PC-3 (cell line): ENCODE measurements at regions not wholly inside any gene's neighbourhood (a gene's known extent, or its start where the extent isn't known, plus 50 kb on each side); places are given as distances from the start of the nearest gene placed in this dataset.

ENCODE experiments used
- ATAC-seq: fragments of 200-7000 bp; cut with Tn5 transposase; 2 replicates; pipeline ENCODE4 v1.9.1; 2020; ENCODE audit warnings: mild to moderate bottlenecking, moderate library complexity
- BruUV-seq: library from RNA; stranded (reverse); fragments of 400-500 nt; replicated peaks from 2 replicates; lab custom pipeline; 2021; lab: Mats Ljungman, UMichigan
- CTCF ChIA-PET: fragments of 300-600 bp; sonication (Branson Sonifier 250); formaldehyde crosslinking; loops from one replicate; lab custom pipeline; 2022; ENCODE audit warnings: antibody characterized with exemption; lab: Charles Lee
- POLR2A ChIA-PET: fragments of 300-600 bp; sonication (Branson Sonifier 250); formaldehyde crosslinking; loops from one replicate; lab custom pipeline; 2022; ENCODE audit warnings: antibody characterized with exemption; ENCODE audit not compliant: unreplicated experiment; lab: Charles Lee
- DNase-seq: peaks from one replicate; pipeline ENCODE4 v3.0.0-alpha.2; 2015
- H2AFZ ChIP-seq: fragments of 300-600 bp; sonication (generic); 2 replicates; pipeline ENCODE4 v1.6.0; 2016; ENCODE audit warnings: antibody characterized with exemption, low read length
- H3F3A ChIP-seq: fragments of 300-600 bp; sonication (generic); one replicate; pipeline ENCODE4 v1.6.0; 2017; ENCODE audit warnings: antibody characterized with exemption, low read length, control low read depth, mild to moderate bottlenecking; ENCODE audit not compliant: unreplicated experiment
- H3K27ac ChIP-seq: fragments of 300-600 bp; sonication (generic); 2 replicates; pipeline ENCODE4 v1.5.1; 2016; ENCODE audit warnings: mild to moderate bottlenecking, low read length
- H3K27me3 ChIP-seq: fragments of 300-600 bp; sonication (generic); 2 replicates; pipeline ENCODE4 v1.6.1; 2016; ENCODE audit warnings: low read length, mixed read lengths
- H3K36me3 ChIP-seq: fragments of 300-600 bp; sonication (generic); 2 replicates; pipeline ENCODE4 v1.6.1; 2016; ENCODE audit warnings: low read depth, mixed run types, low read length, mixed read lengths
- H3K4me1 ChIP-seq: fragments of 300-600 bp; sonication (generic); 2 replicates; pipeline ENCODE4 v1.5.1; 2016; ENCODE audit warnings: low read length; ENCODE audit not compliant: insufficient read depth
- H3K4me2 ChIP-seq: fragments of 300-600 bp; sonication (generic); 2 replicates; pipeline ENCODE4 v1.6.0; 2016; ENCODE audit warnings: low read length
- H3K4me3 ChIP-seq: fragments of 300-600 bp; sonication (generic); 2 replicates; pipeline ENCODE4 v1.5.1; 2016; ENCODE audit warnings: mild to moderate bottlenecking, low read length, mixed read lengths
- H3K79me2 ChIP-seq: fragments of 300-600 bp; sonication (generic); 2 replicates; pipeline ENCODE4 v1.6.1; 2017; ENCODE audit warnings: low read length, mixed read lengths
- H3K9ac ChIP-seq: fragments of 300-600 bp; sonication (generic); 2 replicates; pipeline ENCODE4 v1.6.0; 2016; ENCODE audit warnings: mild to moderate bottlenecking, low read length
- H3K9me2 ChIP-seq: fragments of 300-600 bp; sonication (generic); replicated peaks from 2 replicates; pipeline ENCODE4 v1.6.1; 2016; ENCODE audit warnings: mixed run types, low read length, mixed read lengths
- H3K9me3 ChIP-seq: fragments of 300-600 bp; sonication (generic); 2 replicates; pipeline ENCODE4 v1.6.1; 2016; ENCODE audit warnings: low read length, mixed read lengths
- H4K20me1 ChIP-seq: fragments of 300-600 bp; sonication (generic); 2 replicates; pipeline ENCODE4 v1.6.1; 2016; ENCODE audit warnings: low read length, mixed read lengths
- EZH2 ChIP-seq: fragments of 300-600 bp; sonication (generic); IDR thresholded peaks from one replicate; pipeline ENCODE4 v1.6.1; 2017; ENCODE audit warnings: antibody characterized with exemption, mild to moderate bottlenecking, low read length; ENCODE audit not compliant: unreplicated experiment
- EZH2phosphoT487 ChIP-seq: fragments of 300-600 bp; sonication (generic); IDR thresholded peaks from 2 replicates; pipeline ENCODE4 v1.6.1; 2018; ENCODE audit warnings: mild to moderate bottlenecking, antibody characterized with exemption, low read length, borderline replicate concordance
- intact Hi-C: fragments of 100-400 bp; cut with micrococcal nuclease; formaldehyde crosslinking; loops from 2 replicates; pipeline ENCODE4 v1.9.0; 2023
- TF ChIP-seq, protein P1 (sequence below): fragments of 300-600 bp; sonication (generic); conservative IDR thresholded peaks from 2 replicates; pipeline ENCODE4 v1.5.1; 2017; ENCODE audit warnings: antibody characterized with exemption, low read depth, mild to moderate bottlenecking, low read length

DNA sequence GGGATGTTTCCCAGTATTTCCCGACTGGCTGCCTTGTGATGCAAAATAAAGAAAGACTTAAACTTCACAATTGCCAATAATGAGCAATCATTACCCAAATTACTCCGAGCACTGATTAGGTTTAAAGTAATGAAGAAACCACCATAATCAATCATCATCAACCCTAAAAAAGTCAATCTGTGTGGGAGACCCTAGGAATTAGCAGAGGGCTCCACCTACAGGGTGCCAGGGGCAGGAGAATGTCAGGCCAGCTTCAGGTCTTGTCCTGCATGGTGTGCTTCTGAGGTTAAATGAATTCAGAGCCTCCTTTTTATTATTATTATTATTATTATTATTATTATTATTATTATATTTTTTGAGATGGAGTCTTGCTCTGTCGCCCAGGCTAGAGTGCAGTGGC is 478.0 kb upstream of the ARRDC4 start:
- Histone ChIP-seq H2AFZ (no peak overlapping the region), H3K79me2 (no peaks in the 10 kb centered on the region), H3F3A (no peaks in the 10 kb centered on the region), H3K4me2 (no peak overlapping the region), H3K36me3 (no peaks in the 10 kb centered on the region), H3K27ac (no peak overlapping the region), H3K9me3 (no peaks in the 10 kb centered on the region), H3K9me2 (no peaks in the 10 kb centered on the region), H3K4me3 (no peak overlapping the region), H4K20me1 (no peaks in the 10 kb centered on the region), H3K27me3 (no peaks in the 10 kb centered on the region), H3K4me1 (no peaks in the 10 kb centered on the region), H3K9ac (no peak overlapping the region)
- TF ChIP-seq EZH2 (no peak), EZH2phosphoT487 (no peak)
- TF ChIP-seq, protein P1, sequence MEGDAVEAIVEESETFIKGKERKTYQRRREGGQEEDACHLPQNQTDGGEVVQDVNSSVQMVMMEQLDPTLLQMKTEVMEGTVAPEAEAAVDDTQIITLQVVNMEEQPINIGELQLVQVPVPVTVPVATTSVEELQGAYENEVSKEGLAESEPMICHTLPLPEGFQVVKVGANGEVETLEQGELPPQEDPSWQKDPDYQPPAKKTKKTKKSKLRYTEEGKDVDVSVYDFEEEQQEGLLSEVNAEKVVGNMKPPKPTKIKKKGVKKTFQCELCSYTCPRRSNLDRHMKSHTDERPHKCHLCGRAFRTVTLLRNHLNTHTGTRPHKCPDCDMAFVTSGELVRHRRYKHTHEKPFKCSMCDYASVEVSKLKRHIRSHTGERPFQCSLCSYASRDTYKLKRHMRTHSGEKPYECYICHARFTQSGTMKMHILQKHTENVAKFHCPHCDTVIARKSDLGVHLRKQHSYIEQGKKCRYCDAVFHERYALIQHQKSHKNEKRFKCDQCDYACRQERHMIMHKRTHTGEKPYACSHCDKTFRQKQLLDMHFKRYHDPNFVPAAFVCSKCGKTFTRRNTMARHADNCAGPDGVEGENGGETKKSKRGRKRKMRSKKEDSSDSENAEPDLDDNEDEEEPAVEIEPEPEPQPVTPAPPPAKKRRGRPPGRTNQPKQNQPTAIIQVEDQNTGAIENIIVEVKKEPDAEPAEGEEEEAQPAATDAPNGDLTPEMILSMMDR, result 0 out of 2 replicates have a peak, but pooled peaks have one; percentile 12
- POLR2A ChIA-PET, result no interaction called here
- CTCF ChIA-PET, result no interaction called here
- no peak for DNase-seq
- intact Hi-C loops, result no loop called here
- BruUV-seq, result no TSS peak
- ATAC-seq, result no peak

DNA sequence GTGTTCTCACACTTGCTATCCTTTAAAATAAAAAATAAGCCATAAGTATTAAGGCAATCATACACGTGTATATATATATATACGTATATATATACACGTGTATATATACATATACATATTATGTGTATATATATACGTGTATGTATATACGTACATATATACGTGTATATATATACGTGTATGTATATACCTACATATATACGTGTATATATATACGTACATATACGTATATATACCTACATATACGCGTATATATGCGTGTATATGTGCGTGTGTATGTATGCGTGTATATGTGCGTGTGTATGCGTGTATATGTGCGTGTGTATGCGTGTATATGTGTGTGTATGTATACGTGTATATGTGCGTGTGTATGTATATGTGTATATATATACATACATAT is 477.3 kb upstream of the ARRDC4 start:
- no TSS peak for BruUV-seq
- DNase-seq, result no peak
- Histone ChIP-seq H3F3A (no peaks in the 10 kb centered on the region), H4K20me1 (no peaks in the 10 kb centered on the region), H3K79me2 (no peaks in the 10 kb centered on the region), H3K27me3 (no peaks in the 10 kb centered on the region), H3K4me3 (no peak overlapping the region), H3K4me1 (no peaks in the 10 kb centered on the region), H3K4me2 (no peak overlapping the region), H3K27ac (no peak overlapping the region), H3K9me2 (no peaks in the 10 kb centered on the region), H3K9me3 (no peaks in the 10 kb centered on the region), H3K36me3 (no peaks in the 10 kb centered on the region), H2AFZ (no peak overlapping the region), H3K9ac (no peak overlapping the region)
- TF ChIP-seq EZH2 (no peak), EZH2phosphoT487 (no peak)
- POLR2A ChIA-PET, result no interaction called here
- CTCF ChIA-PET, result no interaction called here
- intact Hi-C loops, result no loop called here
- ATAC-seq, result no peak

DNA sequence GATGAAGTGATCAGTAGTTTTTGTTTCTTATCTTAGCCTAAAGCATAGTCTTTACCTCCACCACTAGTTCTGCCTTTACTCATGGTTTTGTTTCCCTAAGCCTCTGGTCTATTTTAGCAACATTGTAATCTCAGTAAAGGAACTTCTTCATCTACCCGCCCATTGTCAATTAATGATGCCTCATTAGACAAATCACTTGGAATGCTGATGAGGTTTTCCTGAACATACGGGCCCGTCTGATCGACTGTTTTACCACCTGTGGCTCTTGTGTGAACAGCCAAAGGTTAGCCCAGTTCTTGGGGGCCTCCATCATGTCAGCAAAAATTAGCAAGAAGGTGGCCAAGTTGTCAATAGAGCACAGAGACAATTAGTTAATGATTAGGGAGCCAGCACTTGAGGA is 470.1 kb upstream of the ARRDC4 start:
- H2AFZ ChIP-seq, result no peak overlapping the region
- DNase-seq (no peak), ATAC-seq (no peak)
- H3K4me1 ChIP-seq, result no peaks in the 10 kb centered on the region
- no peaks in the 10 kb centered on the region for H3K79me2 ChIP-seq
- no peaks in the 10 kb centered on the region for H3K36me3 ChIP-seq
- H3K4me2 ChIP-seq, result no peak overlapping the region
- POLR2A ChIA-PET, result no interaction called here
- H3K9me2 ChIP-seq, result no peaks in the 10 kb centered on the region
- no peak for TF ChIP-seq EZH2phosphoT487
- TF ChIP-seq, protein P1, result no peak
- TF ChIP-seq EZH2, result no peak
- BruUV-seq, result no TSS peak
- no peak overlapping the region for H3K4me3 ChIP-seq
- H3F3A ChIP-seq, result no peaks in the 10 kb centered on the region
- CTCF ChIA-PET, result no interaction called here
- intact Hi-C loops, result no loop called here
- H4K20me1 ChIP-seq, result no peaks in the 10 kb centered on the region
- H3K27ac ChIP-seq, result no peak overlapping the region
- no peaks in the 10 kb centered on the region for H3K9me3 ChIP-seq
- no peak overlapping the region for H3K9ac ChIP-seq
- H3K27me3 ChIP-seq, result no peaks in the 10 kb centered on the region
